Skin epidermis (tissue), 12 donors: ENCODE measurements at regions not wholly inside any gene's neighbourhood (a gene's known extent, or its start where the extent isn't known, plus 50 kb on each side); places are given as distances from the start of the nearest gene placed in this dataset.
A peak's percentile ranks its signal among the peaks of the same experiment; 100 is the strongest.
"Not testable (repeated sequence)": the region's sequence is repeated elsewhere in the genome, so short reads cannot be mapped to it uniquely, and the experiment has no call there.

Experiments used
- H3K27ac ChIP-seq, 21 experiments: fragments of 200-600 bp; sonication (generic) in 11 of 21; one replicate each; pipeline ENCODE4 v1.5.0; 2020; ENCODE audit warnings: mild to moderate bottlenecking in 3 of 21, inconsistent platforms in 2 of 21, moderate library complexity in 2 of 21
- H3K4me3 ChIP-seq, 7 experiments: fragments of 200-600 bp; sonication (generic) in 2 of 7; one replicate each; pipeline ENCODE4 v1.5.0; 2020; ENCODE audit warnings: inconsistent platforms in 2 of 7, mild to moderate bottlenecking in 2 of 7, moderate library complexity in 1 of 7

DNA sequence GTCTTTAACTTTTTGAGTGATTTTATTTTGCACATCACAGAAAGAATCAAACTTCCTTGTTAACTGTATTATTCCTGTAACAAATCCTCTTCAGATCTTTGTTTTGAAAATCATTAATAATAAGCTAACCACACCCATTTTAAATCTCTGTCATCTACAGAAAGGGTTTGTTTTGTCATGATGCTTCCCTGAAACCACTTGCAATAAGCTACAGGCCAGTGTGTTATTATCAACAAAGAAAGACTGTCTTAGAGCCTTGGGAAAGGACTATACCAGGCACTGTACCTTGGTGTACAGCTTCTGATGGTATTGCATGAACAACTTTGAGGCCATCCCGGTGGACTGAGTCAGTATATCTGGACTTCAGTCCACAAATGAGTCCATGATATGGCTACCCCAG is 145.3 kb upstream of the FAM3C start:
- H3K4me3 ChIP-seq, result no peak overlapping the region
- no peak overlapping the region for H3K27ac ChIP-seq

DNA sequence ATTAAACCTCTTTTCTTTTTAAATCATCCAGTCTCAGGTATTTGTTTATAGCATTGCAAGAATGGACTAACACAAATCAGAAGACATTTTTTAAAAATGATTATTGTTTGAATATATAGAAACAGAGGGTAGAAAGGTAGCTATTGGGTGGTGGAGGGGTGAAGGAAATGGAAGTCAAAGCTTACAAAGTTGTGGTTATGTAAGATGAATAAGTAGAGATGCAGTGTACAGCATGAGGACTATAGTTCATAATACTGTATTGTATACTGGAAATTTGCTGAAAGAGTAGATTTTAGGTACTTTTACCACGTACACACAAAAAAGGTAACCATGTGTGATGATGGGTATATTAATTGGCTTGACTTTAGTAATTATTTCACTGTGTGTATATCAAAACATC is 144.0 kb upstream of the FAM3C start:
- Histone ChIP-seq H3K27ac (no peak overlapping the region), H3K4me3 (no peak overlapping the region)

DNA sequence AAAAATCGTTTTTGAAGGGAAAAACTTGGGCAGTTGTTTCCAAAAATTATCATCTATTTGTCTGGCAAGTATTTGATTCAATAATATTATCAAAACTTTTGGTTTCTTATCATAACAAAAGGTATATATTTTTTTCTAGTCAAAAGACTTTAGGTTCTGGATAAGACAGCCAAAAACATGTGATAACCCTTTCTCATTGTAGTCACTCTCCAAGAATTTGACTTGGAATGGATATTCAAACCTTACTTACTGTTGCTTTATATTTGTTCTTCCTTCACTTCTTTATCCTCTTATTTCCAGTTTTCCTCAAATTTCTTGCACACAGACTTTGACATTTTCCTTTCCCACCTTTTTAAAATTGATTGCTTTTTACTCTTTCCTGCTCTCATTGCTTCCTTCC is 140.9 kb upstream of the FAM3C start:
- H3K4me3 ChIP-seq, result no peak overlapping the region
- no peak overlapping the region for H3K27ac ChIP-seq

DNA sequence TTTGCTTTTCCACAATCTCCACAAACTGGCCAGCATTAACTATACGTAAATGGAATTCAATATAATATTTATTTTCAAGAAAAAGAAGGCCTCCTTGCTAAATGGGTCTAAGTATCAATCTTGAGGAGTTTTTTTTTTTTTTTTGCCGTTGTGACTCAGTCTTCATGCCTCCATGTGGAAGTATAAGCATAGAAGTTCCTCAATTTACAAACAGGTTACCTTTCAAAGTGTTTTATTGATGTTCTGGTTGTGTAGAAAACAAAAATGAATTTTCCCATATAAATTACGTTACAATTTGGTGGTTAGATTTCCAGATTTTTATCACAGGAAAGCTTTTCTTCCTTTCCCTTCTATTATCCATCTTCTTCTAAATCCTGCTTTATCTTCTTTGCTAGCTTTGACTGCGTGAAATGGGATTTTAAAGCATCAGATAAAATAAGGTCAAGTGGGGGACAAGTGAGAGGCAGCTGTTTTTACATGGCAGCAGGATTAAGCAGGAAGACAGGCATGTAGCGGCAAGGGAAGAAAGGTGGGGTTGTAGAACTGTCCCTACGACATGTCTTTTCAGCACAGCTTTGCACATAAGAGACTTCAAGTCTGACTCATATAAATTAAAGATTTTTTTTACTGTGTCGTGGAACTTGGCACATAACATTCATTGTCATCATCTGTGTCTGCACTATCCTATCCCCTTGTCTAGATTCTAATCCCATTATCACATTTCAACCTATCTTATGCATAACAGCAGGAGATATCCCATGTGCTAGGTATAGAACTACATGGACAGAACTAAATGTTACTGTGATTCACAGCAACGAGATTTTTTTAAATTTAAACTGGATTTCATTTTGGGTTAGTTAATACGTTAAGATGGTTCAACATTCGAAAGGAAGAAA is 135.3 kb upstream of the FAM3C start:
- Histone ChIP-seq H3K27ac (peak overlapping the region in 3 of 21 experiments; percentile 5 to 54 (median 19)), H3K4me3 (no peak overlapping the region)

DNA sequence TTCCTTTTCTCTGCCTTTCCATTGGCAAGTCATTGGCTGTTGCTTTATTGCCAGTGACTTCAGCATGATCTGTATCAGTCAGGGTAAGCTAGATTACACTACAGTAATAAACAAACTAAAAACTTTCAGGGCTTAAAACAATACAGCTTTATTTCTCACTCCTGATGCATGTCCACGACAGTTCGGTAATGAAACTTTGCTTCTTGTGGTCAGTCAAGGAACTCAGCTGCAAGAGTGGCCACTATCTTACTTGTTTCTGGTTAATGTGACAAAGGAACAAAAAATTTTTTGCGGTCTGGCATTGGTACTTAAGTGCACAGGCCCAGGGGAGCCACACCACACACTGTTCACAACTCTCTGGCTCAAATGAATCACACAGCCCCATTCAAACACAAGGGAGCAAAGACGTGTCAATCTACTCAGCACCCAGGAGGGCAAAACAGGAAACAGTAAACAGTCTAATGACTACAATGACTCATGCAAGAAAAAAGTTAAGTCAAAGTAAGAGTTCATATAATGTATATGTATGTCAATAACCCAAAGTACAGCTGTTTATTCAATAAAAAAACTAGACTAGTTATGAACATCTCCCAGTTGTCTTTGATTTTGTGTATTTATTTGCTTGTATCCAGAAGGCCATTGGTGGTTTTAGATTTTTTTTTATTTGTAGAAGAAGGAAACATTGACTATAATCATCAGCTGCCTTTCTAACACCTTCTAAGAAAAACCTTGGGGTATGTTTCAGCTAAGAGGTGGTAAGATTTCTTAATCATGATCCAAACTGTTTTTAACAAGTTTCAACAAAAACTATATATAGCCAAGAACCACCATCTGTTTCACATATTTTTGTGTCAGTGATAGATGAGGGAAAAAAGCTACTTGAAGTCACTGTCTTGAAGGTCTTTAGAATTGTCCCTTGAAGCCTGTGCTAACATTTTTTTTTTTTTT is 134.4 kb upstream of the FAM3C start:
- H3K27ac ChIP-seq, result peak overlapping the region in 11 of 21 experiments; percentile 1 to 63 (median 28)
- no peak overlapping the region for H3K4me3 ChIP-seq

DNA sequence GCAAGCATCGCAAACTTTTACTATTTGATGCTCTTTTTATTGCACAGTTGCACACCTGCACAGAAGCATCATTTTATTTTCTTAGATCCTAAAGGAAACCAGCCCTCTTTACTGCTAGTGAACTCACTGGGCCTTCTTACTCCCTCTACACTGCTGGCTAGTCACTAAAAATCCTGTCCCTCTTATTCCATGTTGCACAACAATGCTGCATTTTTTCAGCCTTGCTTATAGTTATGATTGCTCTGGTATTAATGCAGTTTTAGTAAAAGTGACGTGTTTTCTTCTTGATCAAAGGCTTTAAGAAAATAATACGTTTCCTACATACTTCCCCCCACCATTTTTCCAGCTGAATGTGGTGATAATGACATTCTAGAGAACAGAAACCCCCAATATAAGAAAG is 132.9 kb upstream of the FAM3C start:
- no peak overlapping the region for H3K4me3 ChIP-seq
- no peak overlapping the region for H3K27ac ChIP-seq

DNA sequence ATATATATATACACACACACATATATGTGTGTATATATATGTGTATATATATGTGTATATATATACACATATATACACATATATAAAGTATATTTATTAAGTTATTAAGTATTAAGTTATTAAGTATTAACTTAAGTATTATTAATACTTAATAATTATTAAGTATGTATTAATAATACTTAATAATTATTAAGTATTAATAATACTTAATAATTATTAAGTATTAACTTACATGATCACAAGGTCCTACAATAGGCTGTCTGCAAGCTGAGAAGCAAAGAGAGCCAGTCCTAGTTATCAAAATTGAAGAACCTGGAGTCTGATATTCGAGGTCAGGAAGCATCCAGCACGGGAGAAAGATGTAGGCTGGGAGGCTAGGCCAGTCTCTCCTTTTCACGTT is 130.1 kb upstream of the FAM3C start:
- not testable (repeated sequence) for H3K27ac ChIP-seq, H3K4me3 ChIP-seq

DNA sequence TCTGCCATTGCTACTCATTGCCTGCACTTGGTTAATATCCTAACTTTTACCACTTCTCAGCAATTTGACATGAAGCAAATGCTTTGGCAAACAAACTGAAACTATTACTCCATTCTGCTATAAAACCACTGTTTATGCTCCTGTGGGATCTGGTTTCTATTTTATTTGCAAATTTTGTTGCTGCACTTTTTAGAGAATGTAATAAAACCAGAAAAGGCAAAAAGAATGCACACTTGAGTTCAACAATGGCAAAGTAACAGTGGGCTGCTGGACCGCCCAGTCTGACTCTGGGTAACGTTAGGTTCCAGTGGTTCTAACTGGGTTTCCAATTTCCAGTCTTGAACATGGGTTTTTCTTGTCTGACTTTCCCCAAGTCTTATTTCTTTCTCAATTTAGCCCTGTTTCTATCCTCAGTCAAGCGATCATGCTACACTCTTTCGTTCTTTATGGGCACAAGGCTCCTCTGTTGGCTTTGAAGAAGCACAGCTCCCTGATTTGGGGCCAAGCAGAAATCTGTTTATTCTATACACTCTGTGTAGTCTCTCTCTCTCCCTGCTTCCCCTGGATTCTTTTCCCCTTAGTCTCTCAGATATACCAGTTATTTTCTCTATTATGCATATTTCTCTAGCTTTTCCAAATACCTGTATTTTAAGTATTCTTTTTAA is 129.2 kb upstream of the FAM3C start:
- no peak overlapping the region for H3K4me3 ChIP-seq

DNA sequence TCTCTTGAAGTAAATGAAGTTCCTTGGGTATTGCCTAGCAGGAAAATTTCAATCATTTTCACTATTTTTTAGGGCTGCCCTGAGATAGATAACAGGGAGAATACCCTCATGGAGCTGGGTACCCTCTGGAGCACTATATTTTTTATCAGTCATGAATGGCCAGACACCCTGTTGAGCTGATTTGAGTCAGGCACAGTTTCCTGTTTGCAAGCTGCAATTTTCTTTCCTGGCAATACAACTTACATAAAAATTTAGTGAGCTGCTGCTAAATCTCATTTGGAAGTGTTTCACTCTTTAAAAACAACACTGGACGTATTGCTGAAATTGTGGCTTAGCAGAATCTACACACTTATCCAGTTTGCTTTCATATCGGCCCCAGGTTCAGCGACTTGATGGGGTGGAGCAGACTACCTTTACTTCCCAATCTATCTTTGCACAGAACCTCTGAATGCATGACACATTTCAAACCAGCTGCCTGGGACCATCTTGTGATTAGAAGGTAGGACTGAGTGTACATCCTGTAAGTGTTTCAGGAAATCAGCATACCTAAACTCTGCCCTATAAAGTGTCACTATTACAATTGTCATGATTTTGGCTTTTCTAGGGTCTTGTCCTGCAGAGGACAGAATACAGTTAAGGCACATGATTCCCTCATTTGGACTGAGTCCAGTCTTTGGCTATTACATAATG is 125.7 kb upstream of the FAM3C start:
- Histone ChIP-seq H3K27ac (no peak overlapping the region), H3K4me3 (no peak overlapping the region)

More for the DNA sequence above, 129.2 kb upstream of the FAM3C start:
- peak overlapping the region in 2 of 21 experiments; percentile 15 to 21 for H3K27ac ChIP-seq

DNA sequence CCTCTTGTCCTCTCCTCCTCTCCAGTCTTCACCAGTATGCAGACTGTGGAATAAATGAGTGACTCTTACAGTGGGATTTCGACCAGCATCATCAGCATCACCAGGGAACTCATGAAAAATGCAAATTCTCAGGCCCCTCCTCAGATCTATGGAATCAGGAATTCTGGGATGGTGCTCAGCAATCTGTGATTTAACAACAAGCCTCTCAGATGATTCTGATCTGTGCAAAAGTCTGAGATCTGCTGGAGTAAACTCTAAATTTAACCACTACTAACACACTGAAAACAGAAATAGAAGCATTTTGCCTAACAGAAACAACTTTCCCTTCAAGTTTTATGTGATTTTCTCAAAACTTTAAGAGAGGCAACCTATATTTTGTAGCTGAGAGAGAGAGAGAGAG is 124.8 kb upstream of the FAM3C start:
- H3K4me3 ChIP-seq, result no peak overlapping the region
- peak overlapping the region in 1 of 21 experiments; percentile 8 for H3K27ac ChIP-seq

DNA sequence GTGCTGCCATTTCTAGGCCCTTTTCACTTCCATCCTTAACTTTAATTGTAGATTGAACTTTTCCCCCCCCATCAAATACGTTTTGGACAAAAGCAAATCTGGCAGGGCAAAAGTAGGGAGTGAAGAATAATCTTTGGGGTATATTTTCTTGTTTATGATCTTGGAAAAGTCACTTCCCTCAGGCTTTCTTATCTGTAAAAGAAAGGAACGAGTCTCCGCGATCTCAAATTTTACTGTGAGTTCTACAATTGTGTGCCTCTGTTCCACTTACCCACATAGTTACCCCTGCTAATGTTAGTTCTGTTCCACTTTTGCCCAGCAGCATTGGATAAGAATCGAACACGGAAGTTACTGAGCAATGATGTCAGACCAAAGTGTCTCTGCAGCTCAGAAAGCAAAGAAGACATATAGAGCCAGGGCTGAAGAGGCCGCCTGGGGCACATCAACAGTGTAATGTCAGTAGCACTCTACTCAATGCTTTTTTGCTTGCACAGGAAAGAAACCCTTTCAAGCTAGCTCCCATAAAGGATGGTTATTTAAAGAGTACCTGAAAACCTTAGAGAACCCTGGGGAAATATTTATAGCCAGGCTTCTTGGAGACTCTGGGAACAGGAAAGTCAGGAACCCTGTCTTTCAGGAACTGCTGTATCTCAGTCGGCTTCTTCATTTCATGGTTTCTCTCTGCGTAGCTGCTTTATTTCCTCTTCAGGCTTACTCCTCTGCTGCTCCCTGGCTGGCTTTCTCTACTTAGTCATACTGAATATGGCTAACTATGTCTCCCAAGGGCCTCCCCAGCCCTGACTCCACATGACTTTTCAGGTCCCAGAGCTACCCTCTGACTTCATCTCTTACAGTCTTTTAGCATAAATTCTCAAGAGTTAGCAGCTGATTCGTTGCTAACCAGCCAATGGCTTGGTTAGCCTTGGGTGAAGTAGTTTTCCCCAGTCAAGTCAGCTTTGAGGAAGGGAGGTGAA is 123.7 kb upstream of the FAM3C start:
- Histone ChIP-seq H3K27ac (peak overlapping the region in 3 of 21 experiments; percentile 8 to 41 (median 23)), H3K4me3 (no peak overlapping the region)

DNA sequence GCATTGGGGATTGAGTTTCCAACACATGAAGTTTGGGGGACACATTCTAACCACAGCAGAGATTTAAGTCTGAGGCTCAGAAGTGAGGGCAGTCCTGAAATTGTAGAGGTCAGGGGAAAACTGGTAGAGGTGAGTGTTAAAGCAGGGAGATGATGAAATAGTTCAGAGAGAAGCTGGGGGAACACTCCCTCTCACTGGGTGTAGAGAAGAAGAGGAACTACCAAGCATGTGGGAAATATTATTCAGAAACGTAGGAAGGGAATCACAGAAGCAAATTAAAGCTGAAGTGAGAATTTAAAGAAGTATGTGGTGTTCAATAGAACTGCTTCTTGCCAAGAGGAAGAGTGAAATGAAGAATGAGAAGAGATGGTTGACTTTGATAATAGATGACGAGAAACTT is 121.5 kb upstream of the FAM3C start:
- Histone ChIP-seq H3K27ac (no peak overlapping the region), H3K4me3 (no peak overlapping the region)

DNA sequence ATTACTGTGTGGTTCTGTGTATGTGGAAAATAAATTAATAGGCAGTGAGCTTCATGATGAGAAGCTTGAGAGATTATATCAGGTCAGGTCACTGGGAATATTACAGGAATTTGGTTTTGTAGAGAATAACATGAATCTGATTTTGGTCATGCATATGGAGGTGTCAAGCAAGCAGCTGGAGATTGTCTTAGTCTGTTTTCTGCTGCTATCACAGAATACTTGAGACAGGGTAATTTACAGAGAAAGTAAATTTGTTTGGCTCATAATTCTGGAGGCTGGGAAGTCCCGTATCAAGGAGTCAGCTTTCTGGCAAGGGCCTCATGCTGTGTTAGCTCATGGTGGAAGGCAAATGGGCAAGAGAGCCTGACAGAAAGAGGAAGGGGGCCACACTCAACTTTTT is 120.7 kb upstream of the FAM3C start:
- Histone ChIP-seq H3K4me3 (no peak overlapping the region), H3K27ac (peak overlapping the region in 1 of 21 experiments; percentile 49)

DNA sequence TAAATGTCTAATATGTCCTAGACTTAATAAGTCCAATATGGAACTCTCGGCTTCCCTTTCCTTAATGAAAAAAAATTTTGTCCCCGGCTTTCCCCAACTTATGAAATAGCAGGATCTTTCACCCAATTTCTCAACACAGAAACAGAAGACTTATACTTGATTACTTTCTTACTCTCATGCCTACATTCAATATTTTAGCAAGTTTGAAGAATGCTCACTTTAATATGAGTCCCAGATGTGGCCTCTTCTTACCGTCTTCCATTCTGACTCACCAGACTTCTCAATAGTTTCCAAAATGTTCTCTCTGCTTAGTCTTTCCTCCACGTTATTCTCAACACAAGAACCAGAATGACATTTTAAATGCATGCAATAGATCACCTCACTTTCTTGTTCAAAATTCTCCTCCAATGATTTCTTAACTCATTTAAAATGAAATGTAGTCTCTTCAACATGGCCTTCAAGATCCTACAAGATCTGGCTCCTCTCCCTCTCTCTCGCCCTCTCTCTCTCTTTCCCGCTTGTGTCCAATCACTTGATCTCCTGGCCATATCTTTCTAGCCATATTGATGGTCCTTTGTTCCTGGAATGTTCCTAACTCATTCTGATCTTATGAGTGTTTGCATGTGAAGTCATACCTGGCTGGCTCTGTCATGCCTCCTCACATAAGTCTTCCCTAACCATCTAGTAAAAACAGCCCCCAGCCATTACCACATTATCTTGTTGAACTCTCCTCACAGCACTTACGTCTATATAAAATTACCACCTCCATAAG is 119.7 kb upstream of the FAM3C start:
- peak overlapping the region in 5 of 21 experiments; percentile 26 to 56 (median 42) for H3K27ac ChIP-seq
- no peak overlapping the region for H3K4me3 ChIP-seq

DNA sequence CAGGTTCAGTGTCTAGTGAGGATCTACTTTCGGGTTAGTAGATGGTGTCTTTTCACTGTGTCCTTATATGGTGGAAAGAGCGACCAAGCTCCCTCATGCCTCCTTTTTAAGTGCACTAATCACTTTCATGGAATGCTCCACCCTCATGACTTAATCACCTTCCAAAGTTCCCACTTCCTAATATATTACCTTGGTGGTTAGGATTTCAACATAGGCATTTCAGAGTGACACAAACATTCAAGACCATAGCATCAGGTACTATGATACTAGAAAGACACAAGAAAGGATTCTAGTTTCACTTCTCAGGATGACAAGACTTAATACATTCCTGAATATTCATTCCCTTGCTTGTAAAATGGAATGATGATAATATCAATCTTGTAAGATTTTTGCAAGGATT is 119.1 kb upstream of the FAM3C start:
- H3K27ac ChIP-seq, result peak overlapping the region in 4 of 21 experiments; percentile 26 to 56 (median 46)
- no peak overlapping the region for H3K4me3 ChIP-seq

DNA sequence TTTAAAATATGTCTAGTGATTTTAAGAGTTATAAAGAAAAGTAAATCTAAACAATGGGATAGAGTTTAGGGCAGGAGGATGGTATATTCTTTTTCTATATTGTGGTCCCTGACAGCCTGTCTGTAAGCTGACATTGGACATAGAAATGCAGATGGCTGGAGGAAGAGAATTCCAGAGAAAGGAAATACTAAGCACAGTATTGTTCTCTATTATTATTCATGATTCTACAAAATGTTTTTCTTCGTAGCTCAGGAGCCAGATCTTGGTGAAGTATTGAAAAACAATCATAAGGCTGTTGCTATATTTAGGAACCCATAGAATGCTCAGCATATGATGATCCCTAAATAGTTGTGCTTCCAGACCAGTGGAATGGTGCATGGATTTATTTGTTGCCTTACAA is 117.0 kb upstream of the FAM3C start:
- Histone ChIP-seq H3K27ac (no peak overlapping the region), H3K4me3 (no peak overlapping the region)

DNA sequence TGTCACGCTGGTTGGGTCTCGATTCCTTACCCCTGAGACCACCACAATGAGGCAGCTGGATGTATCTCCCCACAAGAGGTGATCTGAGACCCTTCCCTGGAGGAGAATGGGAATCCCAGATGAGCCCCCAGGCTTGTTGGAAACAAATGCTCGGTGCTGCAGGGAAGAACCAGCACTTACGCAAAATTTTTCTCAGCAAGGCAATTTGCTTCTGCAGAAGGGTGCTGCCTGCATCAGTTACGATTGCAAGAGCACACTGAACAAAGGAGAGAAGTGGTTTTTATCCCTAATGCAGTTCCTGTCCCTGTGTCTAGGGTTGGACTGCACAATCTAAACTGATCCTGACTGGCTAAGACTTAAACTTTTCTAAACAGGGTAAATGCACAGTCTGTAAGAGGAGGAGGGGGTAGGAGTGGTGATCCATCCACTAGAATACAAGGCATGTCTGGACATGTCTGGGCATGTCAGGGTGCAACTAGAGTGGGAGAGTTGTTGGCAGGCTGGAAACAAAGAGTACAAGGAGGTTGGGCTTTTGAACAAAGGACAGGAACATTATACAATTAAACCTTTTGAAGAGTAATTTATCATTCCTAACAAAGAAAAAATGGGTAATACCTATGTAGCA is 114.9 kb upstream of the FAM3C start:
- Histone ChIP-seq H3K4me3 (no peak overlapping the region), H3K27ac (no peak overlapping the region)
